Trophoblast cell (in vitro differentiated cells and primary cell): ENCODE measurements at regions not wholly inside any gene's neighbourhood (a gene's known extent, or its start where the extent isn't known, plus 50 kb on each side); places are given as distances from the start of the nearest gene placed in this dataset.

Experiments used
- DNase-seq, 2 donors: peaks; one replicate each; pipeline ENCODE4 v3.0.0-alpha.2; 2016
- H2AFZ ChIP-seq: 2 replicates; pipeline ENCODE4 v1.6.1; 2013; ENCODE audit warnings: low read length, moderate library complexity, mild to moderate bottlenecking; ENCODE audit not compliant: insufficient read depth, poor library complexity
- H2AK5ac ChIP-seq: 2 replicates; pipeline ENCODE4 v1.6.1; 2013; ENCODE audit warnings: mild to moderate bottlenecking, low read length
- H2BK120ac ChIP-seq: 2 replicates; pipeline ENCODE4 v1.6.1; 2013; ENCODE audit warnings: low read length, mild to moderate bottlenecking, moderate library complexity; ENCODE audit not compliant: insufficient read depth, poor library complexity
- H2BK12ac ChIP-seq: 2 replicates; pipeline ENCODE4 v1.6.1; 2013; ENCODE audit warnings: mild to moderate bottlenecking, low read length, moderate library complexity
- H2BK5ac ChIP-seq: 2 replicates; pipeline ENCODE4 v1.6.1; 2013; ENCODE audit warnings: low read length, low read depth, moderate library complexity, mild to moderate bottlenecking; ENCODE audit not compliant: poor library complexity
- H3K14ac ChIP-seq: 2 replicates; pipeline ENCODE4 v1.6.1; 2013; ENCODE audit warnings: mild to moderate bottlenecking, low read length
- H3K18ac ChIP-seq: 2 replicates; pipeline ENCODE4 v1.6.1; 2013; ENCODE audit warnings: mild to moderate bottlenecking, low read length
- H3K23ac ChIP-seq: 2 replicates; pipeline ENCODE4 v1.6.1; 2013; ENCODE audit warnings: low read length
- H3K27ac ChIP-seq: 2 replicates; pipeline ENCODE4 v1.5.1; 2013; ENCODE audit warnings: low read depth, mild to moderate bottlenecking, inconsistent platforms, low read length, moderate library complexity
- H3K27me3 ChIP-seq: 2 replicates; pipeline ENCODE4 v1.6.1; 2013; ENCODE audit warnings: inconsistent platforms, mild to moderate bottlenecking, low read length, moderate library complexity; ENCODE audit not compliant: insufficient read depth
- H3K36me3 ChIP-seq, 2 experiments: 1 replicate in 1 of 2; 2 replicates in 1 of 2; pipeline ENCODE4 v1.6.1; 2013; ENCODE audit warnings: low read length in 2 of 2, mild to moderate bottlenecking in 2 of 2, moderate library complexity in 1 of 2; ENCODE audit not compliant: insufficient read depth in 2 of 2, control insufficient read depth in 1 of 2
- H3K4ac ChIP-seq: 2 replicates; pipeline ENCODE4 v1.6.1; 2013; ENCODE audit warnings: low read depth, mild to moderate bottlenecking, low read length, moderate library complexity
- H3K4me1 ChIP-seq, 2 experiments: 1 replicate in 1 of 2; 2 replicates in 1 of 2; pipeline ENCODE4 v1.6.1; 2013; ENCODE audit warnings: low read length in 2 of 2, mild to moderate bottlenecking in 2 of 2, moderate library complexity in 1 of 2; ENCODE audit not compliant: insufficient read depth in 2 of 2, control insufficient read depth in 1 of 2
- H3K4me2 ChIP-seq: 2 replicates; pipeline ENCODE4 v1.6.1; 2013; ENCODE audit warnings: inconsistent platforms, mild to moderate bottlenecking, low read length, moderate library complexity
- H3K4me3 ChIP-seq: 2 replicates; pipeline ENCODE4 v1.5.1; 2013; ENCODE audit warnings: mild to moderate bottlenecking, low read depth, low read length, inconsistent platforms
- H3K79me1 ChIP-seq: one replicate; pipeline ENCODE4 v1.6.1; 2013; ENCODE audit warnings: low read length
- H3K79me2 ChIP-seq: 2 replicates; pipeline ENCODE4 v1.6.1; 2013; ENCODE audit warnings: low read length, mild to moderate bottlenecking; ENCODE audit not compliant: control insufficient read depth, insufficient read depth, poor library complexity
- H3K9ac ChIP-seq: 2 replicates; pipeline ENCODE4 v1.6.1; 2013; ENCODE audit warnings: mild to moderate bottlenecking, low read length
- H3K9me3 ChIP-seq: 2 replicates; pipeline ENCODE4 v1.6.1; 2013; ENCODE audit warnings: low read depth, mild to moderate bottlenecking, control low read depth, inconsistent platforms, low read length; ENCODE audit not compliant: insufficient read depth
- H4K12ac ChIP-seq: 2 replicates; pipeline ENCODE4 v1.6.1; 2013; ENCODE audit warnings: low read depth, mild to moderate bottlenecking, low read length, moderate library complexity
- H4K8ac ChIP-seq: 2 replicates; pipeline ENCODE4 v1.6.1; 2013; ENCODE audit warnings: low read depth, mild to moderate bottlenecking, low read length, moderate library complexity
- H4K91ac ChIP-seq: one replicate; pipeline ENCODE4 v1.6.1; 2013; ENCODE audit warnings: low read depth, mild to moderate bottlenecking, low read length, moderate library complexity
- WGBS: extraction: QIAGEN DNeasy Blood & Tissue Kit; methylation state at CpG from one replicate; pipeline ENCODE4 v1.1.7; 2013; ENCODE audit warnings: missing lambda C conversion rate; ENCODE audit not compliant: insufficient read length, insufficient coverage; ENCODE audit errors: extremely low coverage; 5-methylcytosine and 5-hydroxymethylcytosine counted together

DNA sequence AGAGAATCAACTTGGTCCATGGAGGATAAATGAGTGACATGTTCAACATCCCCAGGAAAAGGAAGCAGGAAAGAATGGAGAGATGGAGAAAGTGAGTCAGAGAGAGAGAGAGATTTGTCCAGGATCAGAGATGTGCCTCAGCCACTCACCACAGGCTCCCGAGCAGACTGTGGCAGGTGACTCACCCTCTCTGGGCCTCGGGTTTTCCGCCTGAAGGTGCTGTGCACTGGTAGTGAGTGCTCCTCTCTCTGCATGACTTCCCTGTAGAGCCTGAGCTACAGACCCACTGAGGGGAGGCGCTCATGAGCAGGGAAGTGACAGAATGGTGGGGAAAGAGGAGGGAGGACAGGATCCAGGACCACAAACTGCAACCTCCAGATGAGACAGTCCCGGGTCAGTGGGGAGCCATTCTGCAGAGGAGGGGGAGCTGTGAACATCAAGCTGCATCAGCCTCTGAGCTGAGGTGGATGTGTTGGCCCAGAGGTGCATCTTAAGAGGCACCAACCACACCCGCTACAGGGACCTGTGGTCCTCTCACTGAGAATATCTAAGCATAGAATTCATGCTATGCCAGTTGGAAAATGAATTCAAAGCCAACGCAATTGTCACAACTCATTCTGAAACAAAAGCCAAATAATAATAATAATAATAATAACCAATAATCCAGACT is 433.4 kb downstream of the BRD1 start:
- no peak overlapping the region for H4K8ac ChIP-seq
- H3K27me3 ChIP-seq, result no peaks in the 10 kb centered on the region
- no peak overlapping the region for H3K4me3 ChIP-seq
- no peak for DNase-seq
- no CpG with 5 or more reads among the region's 7 CpGs for WGBS
- H3K27ac ChIP-seq, result no peak overlapping the region
- no peak overlapping the region for H4K91ac ChIP-seq
- H2BK12ac ChIP-seq, result no peak overlapping the region
- no peak overlapping the region for H3K23ac ChIP-seq
- H2AK5ac ChIP-seq, result no peak overlapping the region
- H3K9ac ChIP-seq, result no peak overlapping the region
- no peak overlapping the region for H3K18ac ChIP-seq
- H2BK120ac ChIP-seq, result no peak overlapping the region
- no peak overlapping the region for H2BK5ac ChIP-seq
- no peak overlapping the region for H4K12ac ChIP-seq
- no peaks in the 10 kb centered on the region for H3K4me1 ChIP-seq
- H2AFZ ChIP-seq, result no peak overlapping the region
- no peak overlapping the region for H3K4me2 ChIP-seq
- H3K79me2 ChIP-seq, result no peaks in the 10 kb centered on the region
- no peak overlapping the region for H3K14ac ChIP-seq
- H3K9me3 ChIP-seq, result no peaks in the 10 kb centered on the region
- H3K79me1 ChIP-seq, result no peaks in the 10 kb centered on the region
- H3K4ac ChIP-seq, result no peak overlapping the region
- no peaks in the 10 kb centered on the region for H3K36me3 ChIP-seq

DNA sequence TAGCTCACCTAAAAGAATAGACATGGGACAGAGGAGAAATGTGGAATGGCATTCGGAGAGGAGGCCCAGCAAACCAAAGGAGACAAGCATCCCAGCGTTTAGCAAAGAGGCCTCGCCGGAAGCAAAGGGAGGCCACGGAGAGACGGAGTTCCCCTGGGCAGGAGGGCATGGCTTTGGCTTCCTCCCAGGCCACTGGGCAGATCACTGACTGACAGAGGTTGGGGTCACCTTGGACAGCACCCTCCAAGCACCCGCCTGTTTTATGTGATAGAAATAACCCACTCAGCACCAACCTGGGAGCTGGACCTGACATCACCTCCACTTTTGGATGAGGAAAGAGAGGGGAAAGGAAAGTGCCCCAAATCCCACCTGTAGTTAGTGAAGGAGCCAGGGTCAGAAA is 434.1 kb downstream of the BRD1 start:
- Histone ChIP-seq H4K12ac (no peak overlapping the region), H2AFZ (no peak overlapping the region), H3K23ac (no peak overlapping the region), H2AK5ac (no peak overlapping the region), H4K8ac (no peak overlapping the region), H3K4me3 (no peak overlapping the region), H3K4me1 (no peaks in the 10 kb centered on the region), H3K79me1 (no peaks in the 10 kb centered on the region), H2BK120ac (no peak overlapping the region), H3K18ac (no peak overlapping the region), H3K79me2 (no peaks in the 10 kb centered on the region), H3K4me2 (no peak overlapping the region), H3K36me3 (no peaks in the 10 kb centered on the region), H4K91ac (no peak overlapping the region), H3K14ac (no peak overlapping the region), H2BK12ac (no peak overlapping the region), H3K4ac (no peak overlapping the region), H3K27ac (no peak overlapping the region), H3K9me3 (no peaks in the 10 kb centered on the region), H3K27me3 (no peaks in the 10 kb centered on the region), H2BK5ac (no peak overlapping the region), H3K9ac (no peak overlapping the region)
- no peak for DNase-seq
- WGBS, result no CpG with 5 or more reads among the region's 7 CpGs

DNA sequence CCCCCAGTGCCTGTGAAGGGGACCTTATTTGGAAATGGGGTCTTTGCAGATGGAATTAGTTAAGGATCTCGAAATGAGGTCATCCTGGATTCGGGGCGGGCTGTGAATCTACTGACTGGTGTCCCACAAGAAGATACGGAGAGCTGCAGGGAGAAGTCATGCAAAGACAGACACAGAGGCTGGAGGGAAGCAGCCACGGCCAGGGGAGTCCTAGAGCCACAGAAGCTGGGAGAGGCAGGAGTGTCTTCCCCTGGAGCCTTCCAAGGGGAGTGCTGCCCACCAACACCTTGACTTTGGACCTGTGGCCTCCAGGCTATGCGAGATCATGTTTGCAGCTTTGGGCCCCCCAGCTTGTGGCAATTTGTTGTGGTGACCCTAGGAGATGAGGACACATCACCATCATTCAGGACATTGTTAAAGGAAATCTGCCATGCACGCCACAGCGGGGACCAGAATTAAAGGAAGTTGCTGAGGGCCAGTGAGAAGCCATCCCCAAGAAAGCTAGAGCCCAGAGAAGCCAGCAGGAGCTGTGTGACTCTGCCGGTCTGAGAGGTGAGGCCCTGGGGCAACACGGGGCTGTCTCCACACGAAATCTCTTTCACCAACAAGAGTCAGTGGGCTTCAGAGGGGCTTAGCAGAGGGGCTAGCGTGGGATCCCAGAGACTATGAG is 434.7 kb downstream of the BRD1 start:
- Histone ChIP-seq H3K4me1 (no peaks in the 10 kb centered on the region), H3K14ac (no peak overlapping the region), H3K79me1 (no peaks in the 10 kb centered on the region), H2BK12ac (no peak overlapping the region), H3K27me3 (no peaks in the 10 kb centered on the region), H4K12ac (no peak overlapping the region), H3K4me2 (no peak overlapping the region), H3K36me3 (no peaks in the 10 kb centered on the region), H3K4me3 (no peak overlapping the region), H3K79me2 (no peaks in the 10 kb centered on the region), H2BK120ac (no peak overlapping the region), H2AK5ac (no peak overlapping the region), H3K18ac (no peak overlapping the region), H3K23ac (no peak overlapping the region), H4K8ac (no peak overlapping the region), H3K9me3 (no peaks in the 10 kb centered on the region), H3K9ac (no peak overlapping the region), H3K4ac (no peak overlapping the region), H2AFZ (no peak overlapping the region), H4K91ac (no peak overlapping the region), H2BK5ac (no peak overlapping the region), H3K27ac (no peak overlapping the region)
- DNase-seq, result no peak
- WGBS, result no CpG with 5 or more reads among the region's 12 CpGs

DNA sequence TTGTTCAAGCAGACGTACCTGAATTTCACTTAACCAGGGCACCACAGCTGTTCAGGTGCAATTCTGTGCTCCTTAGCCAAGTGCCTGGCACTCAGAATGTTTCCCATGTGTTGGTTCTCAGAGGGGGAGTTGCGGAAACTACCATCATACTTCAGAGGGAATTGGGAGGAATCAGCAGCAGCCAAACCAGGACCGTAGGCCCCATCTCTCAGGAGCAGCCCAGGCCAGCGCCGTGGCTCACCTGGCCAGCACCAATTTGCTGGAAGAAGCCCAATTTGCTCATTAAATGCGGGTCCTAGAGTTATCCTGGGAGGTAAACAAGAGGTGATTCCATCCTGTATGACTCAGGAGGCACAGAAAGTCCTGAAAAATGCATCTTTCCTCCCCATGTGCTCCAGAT is 435.4 kb downstream of the BRD1 start:
- Histone ChIP-seq H3K4me2 (no peak overlapping the region), H2AK5ac (no peak overlapping the region), H3K4ac (no peak overlapping the region), H2BK5ac (no peak overlapping the region), H3K79me2 (no peaks in the 10 kb centered on the region), H3K4me1 (no peaks in the 10 kb centered on the region), H3K9me3 (no peaks in the 10 kb centered on the region), H3K23ac (no peak overlapping the region), H3K14ac (no peak overlapping the region), H4K8ac (no peak overlapping the region), H4K12ac (no peak overlapping the region), H3K4me3 (no peak overlapping the region), H3K79me1 (no peaks in the 10 kb centered on the region), H3K18ac (no peak overlapping the region), H2BK12ac (no peak overlapping the region), H2BK120ac (no peak overlapping the region), H3K9ac (no peak overlapping the region), H2AFZ (no peak overlapping the region), H3K36me3 (no peaks in the 10 kb centered on the region), H3K27ac (no peak overlapping the region), H3K27me3 (no peaks in the 10 kb centered on the region), H4K91ac (no peak overlapping the region)
- no peak for DNase-seq
- no CpG with 5 or more reads among the region's 6 CpGs for WGBS
